Neural progenitor cell (in vitro differentiated cells): ENCODE measurements at regions not wholly inside any gene's neighbourhood (a gene's known extent, or its start where the extent isn't known, plus 50 kb on each side); places are given as distances from the start of the nearest gene placed in this dataset.

ENCODE experiments used
- CTCF ChIP-seq: fragments of 200-600 bp; sonication (generic); IDR thresholded peaks from 2 replicates; pipeline ENCODE4 v1.5.1; 2017; ENCODE audit warnings: antibody characterized with exemption, mild to moderate bottlenecking
- EZH2 ChIP-seq: fragments of 200-600 bp; sonication (generic); IDR thresholded peaks from 2 replicates; pipeline ENCODE4 v1.6.1; 2017; ENCODE audit warnings: antibody characterized with exemption, mild to moderate bottlenecking, moderate library complexity
- EZH2phosphoT487 ChIP-seq: fragments of 200-600 bp; sonication (generic); IDR thresholded peaks from 2 replicates; pipeline ENCODE4 v1.6.1; 2017; ENCODE audit warnings: antibody characterized with exemption

GRCh38 chr19:34598217-34599155 is 78.5 kb downstream of the SCGB2B2 start:
- TF ChIP-seq CTCF (no peak), EZH2phosphoT487 (no peak), EZH2 (no peak)
